ENCODE measurements at regions not wholly inside any gene's neighbourhood (a gene's known extent, or its start where the extent isn't known, plus 50 kb on each side); places are given as distances from the start of the nearest gene placed in this dataset.

DNA sequence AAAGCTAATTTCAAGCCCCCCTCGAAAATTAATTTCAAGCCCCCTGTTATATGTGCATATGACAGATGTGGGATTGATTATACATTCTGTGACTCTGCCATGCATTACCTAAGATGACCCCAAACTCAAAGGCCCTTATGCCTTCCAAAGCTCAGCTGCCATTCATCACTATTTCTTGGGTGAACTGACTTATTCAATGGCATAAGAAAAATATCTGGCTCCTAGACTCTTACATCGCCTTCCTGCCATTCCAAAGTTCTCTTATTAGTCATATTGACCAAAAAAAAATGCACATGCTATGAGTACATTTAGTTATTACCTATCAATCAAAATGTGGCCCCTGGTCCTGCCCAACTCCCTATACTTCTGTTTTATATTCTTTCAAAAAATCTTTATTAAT is 291.8 kb upstream of the CHAC2 start (continued):
- TF ChIP-seq, protein P1, sequence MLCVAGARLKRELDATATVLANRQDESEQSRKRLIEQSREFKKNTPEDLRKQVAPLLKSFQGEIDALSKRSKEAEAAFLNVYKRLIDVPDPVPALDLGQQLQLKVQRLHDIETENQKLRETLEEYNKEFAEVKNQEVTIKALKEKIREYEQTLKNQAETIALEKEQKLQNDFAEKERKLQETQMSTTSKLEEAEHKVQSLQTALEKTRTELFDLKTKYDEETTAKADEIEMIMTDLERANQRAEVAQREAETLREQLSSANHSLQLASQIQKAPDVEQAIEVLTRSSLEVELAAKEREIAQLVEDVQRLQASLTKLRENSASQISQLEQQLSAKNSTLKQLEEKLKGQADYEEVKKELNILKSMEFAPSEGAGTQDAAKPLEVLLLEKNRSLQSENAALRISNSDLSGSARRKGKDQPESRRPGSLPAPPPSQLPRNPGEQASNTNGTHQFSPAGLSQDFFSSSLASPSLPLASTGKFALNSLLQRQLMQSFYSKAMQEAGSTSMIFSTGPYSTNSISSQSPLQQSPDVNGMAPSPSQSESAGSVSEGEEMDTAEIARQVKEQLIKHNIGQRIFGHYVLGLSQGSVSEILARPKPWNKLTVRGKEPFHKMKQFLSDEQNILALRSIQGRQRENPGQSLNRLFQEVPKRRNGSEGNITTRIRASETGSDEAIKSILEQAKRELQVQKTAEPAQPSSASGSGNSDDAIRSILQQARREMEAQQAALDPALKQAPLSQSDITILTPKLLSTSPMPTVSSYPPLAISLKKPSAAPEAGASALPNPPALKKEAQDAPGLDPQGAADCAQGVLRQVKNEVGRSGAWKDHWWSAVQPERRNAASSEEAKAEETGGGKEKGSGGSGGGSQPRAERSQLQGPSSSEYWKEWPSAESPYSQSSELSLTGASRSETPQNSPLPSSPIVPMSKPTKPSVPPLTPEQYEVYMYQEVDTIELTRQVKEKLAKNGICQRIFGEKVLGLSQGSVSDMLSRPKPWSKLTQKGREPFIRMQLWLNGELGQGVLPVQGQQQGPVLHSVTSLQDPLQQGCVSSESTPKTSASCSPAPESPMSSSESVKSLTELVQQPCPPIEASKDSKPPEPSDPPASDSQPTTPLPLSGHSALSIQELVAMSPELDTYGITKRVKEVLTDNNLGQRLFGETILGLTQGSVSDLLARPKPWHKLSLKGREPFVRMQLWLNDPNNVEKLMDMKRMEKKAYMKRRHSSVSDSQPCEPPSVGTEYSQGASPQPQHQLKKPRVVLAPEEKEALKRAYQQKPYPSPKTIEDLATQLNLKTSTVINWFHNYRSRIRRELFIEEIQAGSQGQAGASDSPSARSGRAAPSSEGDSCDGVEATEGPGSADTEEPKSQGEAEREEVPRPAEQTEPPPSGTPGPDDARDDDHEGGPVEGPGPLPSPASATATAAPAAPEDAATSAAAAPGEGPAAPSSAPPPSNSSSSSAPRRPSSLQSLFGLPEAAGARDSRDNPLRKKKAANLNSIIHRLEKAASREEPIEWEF (IDR thresholded peaks at IDR 0.05; ENCODE audit: insufficient replicate concordance, low read depth, low read length) = no peak
- TF ChIP-seq BMI1 (IDR thresholded peaks at IDR 0.05; ENCODE audit: borderline replicate concordance) (no peak), SMARCA5 (IDR thresholded peaks at IDR 0.05) (no peak), EP300 (IDR thresholded peaks at IDR 0.05; ENCODE audit: borderline replicate concordance in 1 of 2, control insufficient read depth in 1 of 2, low read depth in 2 of 2, low read length in 2 of 2) (no peak), STAT3 (IDR thresholded peaks at IDR 0.05; ENCODE audit: low read depth, low read length) (no peak), EED (IDR thresholded peaks at IDR 0.05; ENCODE audit: low read depth) (no peak), ZNF274 (IDR thresholded peaks at IDR 0.05; ENCODE audit: insufficient read depth, insufficient read length) (no peak), MXI1 (IDR thresholded peaks at IDR 0.05; ENCODE audit: low read depth, low read length) (no peak), CREB1 (IDR thresholded peaks at IDR 0.05; ENCODE audit: low read depth) (no peak), MEF2B (IDR thresholded peaks at IDR 0.05; ENCODE audit: partially characterized antibody, poor library complexity, severe bottlenecking) (no peak)
- TF ChIP-seq, protein P2, sequence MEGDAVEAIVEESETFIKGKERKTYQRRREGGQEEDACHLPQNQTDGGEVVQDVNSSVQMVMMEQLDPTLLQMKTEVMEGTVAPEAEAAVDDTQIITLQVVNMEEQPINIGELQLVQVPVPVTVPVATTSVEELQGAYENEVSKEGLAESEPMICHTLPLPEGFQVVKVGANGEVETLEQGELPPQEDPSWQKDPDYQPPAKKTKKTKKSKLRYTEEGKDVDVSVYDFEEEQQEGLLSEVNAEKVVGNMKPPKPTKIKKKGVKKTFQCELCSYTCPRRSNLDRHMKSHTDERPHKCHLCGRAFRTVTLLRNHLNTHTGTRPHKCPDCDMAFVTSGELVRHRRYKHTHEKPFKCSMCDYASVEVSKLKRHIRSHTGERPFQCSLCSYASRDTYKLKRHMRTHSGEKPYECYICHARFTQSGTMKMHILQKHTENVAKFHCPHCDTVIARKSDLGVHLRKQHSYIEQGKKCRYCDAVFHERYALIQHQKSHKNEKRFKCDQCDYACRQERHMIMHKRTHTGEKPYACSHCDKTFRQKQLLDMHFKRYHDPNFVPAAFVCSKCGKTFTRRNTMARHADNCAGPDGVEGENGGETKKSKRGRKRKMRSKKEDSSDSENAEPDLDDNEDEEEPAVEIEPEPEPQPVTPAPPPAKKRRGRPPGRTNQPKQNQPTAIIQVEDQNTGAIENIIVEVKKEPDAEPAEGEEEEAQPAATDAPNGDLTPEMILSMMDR (IDR thresholded peaks at IDR 0.05 in 2 of 3, conservative IDR thresholded peaks at IDR 0.05 in 1 of 3; ENCODE audit: control insufficient read depth in 2 of 3, extremely low read depth in 1 of 3, insufficient read depth in 1 of 3, low read depth in 3 of 3, low read length in 3 of 3) = no peak
